ENCODE measurements at regions not wholly inside any gene's neighbourhood (a gene's known extent, or its start where the extent isn't known, plus 50 kb on each side); places are given as distances from the start of the nearest gene placed in this dataset.
A peak's percentile ranks its signal among the peaks of the same experiment; 100 is the strongest.

DNA sequence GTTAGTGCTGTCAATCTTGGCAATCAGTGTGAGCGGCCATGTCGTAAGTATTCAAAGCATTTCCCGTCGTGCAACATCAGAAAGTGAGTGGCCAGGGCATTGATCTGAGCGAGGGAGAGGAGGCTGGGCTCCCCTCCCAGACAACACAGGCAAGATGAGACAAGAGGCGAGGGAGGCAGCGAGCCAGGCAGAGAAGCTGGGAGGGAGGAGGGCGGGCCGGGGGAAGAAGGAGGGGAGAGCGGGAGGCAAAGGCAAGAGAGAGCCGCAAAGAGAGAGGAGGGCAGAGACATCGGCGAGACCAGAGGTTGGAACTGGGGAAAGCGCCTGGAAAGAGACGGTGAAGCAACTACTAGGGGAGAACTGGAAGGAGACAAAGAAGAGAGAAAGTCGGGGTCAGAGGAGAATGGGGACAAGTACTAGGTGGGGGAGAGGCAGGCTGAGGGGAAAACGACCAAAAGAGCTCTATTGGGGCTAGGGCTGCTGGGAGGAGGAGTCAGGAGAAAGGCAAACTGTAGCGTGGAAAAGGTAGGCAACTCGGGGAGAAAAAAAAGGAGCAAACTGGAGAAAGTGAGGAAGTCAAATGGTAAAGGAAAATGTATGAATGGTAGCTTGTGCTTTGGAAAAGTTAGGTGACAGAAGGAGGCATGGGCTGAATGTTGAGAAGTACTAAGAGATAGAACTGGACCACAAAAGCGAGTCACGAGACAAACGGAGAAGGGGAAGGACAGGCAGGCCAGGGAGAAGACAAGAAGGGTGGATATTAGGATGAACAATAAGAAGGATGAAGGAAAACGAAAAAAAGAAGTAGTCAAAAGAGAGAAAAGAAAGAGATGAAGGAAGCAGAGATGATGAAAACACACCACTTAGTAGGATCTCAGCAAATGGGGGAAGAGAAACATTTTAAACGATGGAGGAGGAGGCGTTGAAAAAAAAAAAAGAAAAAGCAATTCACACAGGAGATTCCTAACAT is 130.5 kb upstream of the C11orf58 start:
- TF ChIP-seq, protein P1, sequence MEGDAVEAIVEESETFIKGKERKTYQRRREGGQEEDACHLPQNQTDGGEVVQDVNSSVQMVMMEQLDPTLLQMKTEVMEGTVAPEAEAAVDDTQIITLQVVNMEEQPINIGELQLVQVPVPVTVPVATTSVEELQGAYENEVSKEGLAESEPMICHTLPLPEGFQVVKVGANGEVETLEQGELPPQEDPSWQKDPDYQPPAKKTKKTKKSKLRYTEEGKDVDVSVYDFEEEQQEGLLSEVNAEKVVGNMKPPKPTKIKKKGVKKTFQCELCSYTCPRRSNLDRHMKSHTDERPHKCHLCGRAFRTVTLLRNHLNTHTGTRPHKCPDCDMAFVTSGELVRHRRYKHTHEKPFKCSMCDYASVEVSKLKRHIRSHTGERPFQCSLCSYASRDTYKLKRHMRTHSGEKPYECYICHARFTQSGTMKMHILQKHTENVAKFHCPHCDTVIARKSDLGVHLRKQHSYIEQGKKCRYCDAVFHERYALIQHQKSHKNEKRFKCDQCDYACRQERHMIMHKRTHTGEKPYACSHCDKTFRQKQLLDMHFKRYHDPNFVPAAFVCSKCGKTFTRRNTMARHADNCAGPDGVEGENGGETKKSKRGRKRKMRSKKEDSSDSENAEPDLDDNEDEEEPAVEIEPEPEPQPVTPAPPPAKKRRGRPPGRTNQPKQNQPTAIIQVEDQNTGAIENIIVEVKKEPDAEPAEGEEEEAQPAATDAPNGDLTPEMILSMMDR (IDR thresholded peaks at IDR 0.05; ENCODE audit: insufficient read depth, low read length, poor library complexity, severe bottlenecking): no peak
- no peak for DNase-seq (ENCODE audit: extremely low read depth, insufficient read length)
- Histone ChIP-seq H3K36me3 (ENCODE audit: control insufficient read depth, insufficient read depth, low read length) (no peaks in the 10 kb centered on the region), H3K4me3 (replicated peaks; ENCODE audit: low read depth, low read length) (no peak overlapping the region), H3K27me3 (replicated peaks; ENCODE audit: control insufficient read depth, insufficient read depth, low read length) (peaks cover 6% of the 10 kb centered on the region; the same call in 1 of the 2 replicates)

DNA sequence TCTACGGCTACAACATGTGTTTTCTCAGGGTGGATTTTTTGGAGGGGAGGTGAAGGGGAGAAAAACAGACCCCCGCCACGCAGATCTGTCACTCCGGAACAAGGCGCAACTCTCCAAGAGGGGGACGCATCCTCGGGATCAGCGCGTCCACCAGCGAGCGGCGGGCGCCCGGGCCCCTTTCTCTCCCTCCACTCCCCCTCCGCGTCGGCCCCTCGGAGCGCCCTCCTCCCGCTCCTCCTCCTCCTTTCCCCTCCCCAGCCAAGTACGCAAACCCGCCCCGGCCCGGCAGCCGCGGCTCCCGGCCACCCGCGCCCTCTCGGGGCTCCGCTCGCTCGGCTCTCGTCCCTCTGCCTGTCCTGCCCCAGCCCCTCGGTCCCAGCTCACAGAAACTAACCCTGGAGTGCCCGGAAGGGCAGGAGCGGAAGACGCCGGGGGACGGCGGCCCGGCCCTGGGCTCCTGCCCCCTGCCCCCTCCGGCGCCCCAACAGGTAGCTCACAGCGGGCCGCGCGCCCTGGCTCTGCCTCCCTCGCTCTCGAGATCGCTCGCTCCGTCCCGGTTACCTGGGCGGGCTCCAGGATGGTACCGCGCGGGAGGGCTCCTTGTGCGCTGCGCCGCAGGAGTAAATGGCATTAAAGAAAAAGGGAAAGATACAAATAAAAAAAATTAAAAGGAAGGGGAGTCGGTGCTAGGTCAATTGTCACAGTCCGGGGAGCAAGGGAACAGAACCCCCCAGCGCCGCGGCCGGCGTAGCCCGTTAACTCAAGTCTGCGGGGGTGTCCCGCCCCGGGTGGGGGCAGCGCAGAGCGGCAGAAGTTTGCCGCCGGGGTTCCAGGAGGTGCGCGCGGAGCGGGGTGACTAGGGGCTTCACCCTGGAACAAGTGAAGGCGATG is 131.4 kb upstream of the C11orf58 start:
- DNase-seq (ENCODE audit: extremely low read depth, insufficient read length): no peak
- H3K36me3 ChIP-seq (ENCODE audit: control insufficient read depth, insufficient read depth, low read length): no peaks in the 10 kb centered on the region

DNA sequence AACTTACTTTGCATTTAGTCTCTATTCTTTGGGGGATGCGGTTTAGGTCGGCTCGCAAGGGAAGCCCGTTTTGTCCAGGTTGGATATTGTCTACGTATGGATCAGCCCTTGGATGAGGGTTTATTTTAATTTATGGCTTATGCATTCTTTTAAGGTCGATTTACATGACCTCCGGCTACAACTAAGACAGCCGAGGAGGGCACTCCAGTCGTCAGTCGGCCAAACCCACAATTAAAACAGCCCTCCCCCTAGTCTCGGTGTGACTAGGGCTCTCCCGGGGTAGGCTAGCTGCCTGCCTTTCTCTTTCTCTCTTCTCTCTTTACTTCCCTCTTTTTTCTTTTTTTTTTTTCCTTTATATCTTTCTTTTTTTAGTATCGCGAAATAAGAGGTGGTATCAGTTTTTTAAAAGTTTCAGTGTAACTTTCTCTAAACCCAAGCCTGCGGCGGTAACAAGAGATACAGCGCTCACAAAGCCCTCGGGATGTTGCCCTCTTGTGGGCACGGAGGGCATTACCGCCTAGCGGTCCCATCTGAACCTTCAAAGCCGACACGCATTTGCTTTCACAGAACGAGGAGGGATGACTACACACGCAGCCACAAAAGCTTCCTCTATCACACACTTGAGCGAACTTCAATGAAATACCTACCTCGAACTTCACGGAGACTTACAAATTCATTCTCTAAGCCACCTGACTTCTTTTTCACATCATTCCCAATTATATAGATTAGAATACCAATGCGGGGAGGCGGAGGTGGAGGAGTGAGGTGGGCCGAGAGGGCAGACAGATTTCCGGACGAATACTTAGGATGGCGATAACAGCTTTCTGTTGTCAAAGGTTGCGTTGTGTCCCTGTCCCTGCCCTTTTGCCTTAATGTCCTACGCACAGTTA is 132.3 kb upstream of the C11orf58 start:
- DNase-seq (ENCODE audit: extremely low read depth, insufficient read length): peak; percentile 60
- Histone ChIP-seq H3K27me3 (replicated peaks; ENCODE audit: control insufficient read depth, insufficient read depth, low read length) (peaks cover 3% of the 10 kb centered on the region; the same call in 1 of the 2 replicates), H3K36me3 (ENCODE audit: control insufficient read depth, insufficient read depth, low read length) (no peaks in the 10 kb centered on the region), H3K4me3 (replicated peaks; ENCODE audit: low read depth, low read length) (no peak overlapping the region)
- TF ChIP-seq, protein P1 (IDR thresholded peaks at IDR 0.05; ENCODE audit: insufficient read depth, low read length, poor library complexity, severe bottlenecking): peak; percentile 89

More for the DNA sequence above, 131.4 kb upstream of the C11orf58 start:
- TF ChIP-seq, protein P1 (IDR thresholded peaks at IDR 0.05; ENCODE audit: insufficient read depth, low read length, poor library complexity, severe bottlenecking): no peak
- no peak overlapping the region for H3K4me3 ChIP-seq (replicated peaks; ENCODE audit: low read depth, low read length)
- H3K27me3 ChIP-seq (replicated peaks; ENCODE audit: control insufficient read depth, insufficient read depth, low read length): peaks cover 5% of the 10 kb centered on the region; the same call in 1 of the 2 replicates

GRCh38 chr11:16605389-16605893 is 133.0 kb upstream of the C11orf58 start:
- DNase-seq (ENCODE audit: extremely low read depth, insufficient read length): no peak
- TF ChIP-seq, protein P1 (IDR thresholded peaks at IDR 0.05; ENCODE audit: insufficient read depth, low read length, poor library complexity, severe bottlenecking): no peak
- Histone ChIP-seq H3K36me3 (ENCODE audit: control insufficient read depth, insufficient read depth, low read length) (no peaks in the 10 kb centered on the region), H3K4me3 (replicated peaks; ENCODE audit: low read depth, low read length) (no peak overlapping the region), H3K27me3 (replicated peaks; ENCODE audit: control insufficient read depth, insufficient read depth, low read length) (peaks cover 3% of the 10 kb centered on the region; the same call in 1 of the 2 replicates)

All from GM06990 (cell line).